H9 (cell line): ENCODE measurements at regions not wholly inside any gene's neighbourhood (a gene's known extent, or its start where the extent isn't known, plus 50 kb on each side); places are given as distances from the start of the nearest gene placed in this dataset.

Source experiments
- DNase-seq: peaks from one replicate; pipeline ENCODE4 v3.0.0-alpha.2; 2017
- H2AFZ ChIP-seq: one replicate; pipeline ENCODE4 v1.6.1; 2013; ENCODE audit warnings: mild to moderate bottlenecking, low read length, control low read depth, moderate library complexity
- H2AK5ac ChIP-seq: 2 replicates; pipeline ENCODE4 v1.6.1; 2013; ENCODE audit warnings: low read length, control low read depth, mixed read lengths; ENCODE audit not compliant: insufficient read length
- H2BK120ac ChIP-seq: one replicate; pipeline ENCODE4 v1.6.1; 2013; ENCODE audit warnings: low read depth, mild to moderate bottlenecking, low read length, control low read depth, inconsistent platforms; ENCODE audit not compliant: poor library complexity, severe bottlenecking
- H2BK12ac ChIP-seq: 2 replicates; pipeline ENCODE4 v1.6.1; 2013; ENCODE audit warnings: low read length, control low read depth, mixed read lengths, low read depth; ENCODE audit not compliant: insufficient read length
- H2BK15ac ChIP-seq: 2 replicates; pipeline ENCODE4 v1.6.1; 2013; ENCODE audit warnings: low read depth, low read length, control low read depth
- H2BK20ac ChIP-seq: one replicate; pipeline ENCODE4 v1.6.1; 2013; ENCODE audit warnings: low read depth, mild to moderate bottlenecking, low read length, control low read depth, inconsistent platforms; ENCODE audit not compliant: poor library complexity, severe bottlenecking
- H2BK5ac ChIP-seq: 2 replicates; pipeline ENCODE4 v1.6.1; 2013; ENCODE audit warnings: low read length, control low read depth, mixed read lengths; ENCODE audit not compliant: insufficient read length
- H3K14ac ChIP-seq: 2 replicates; pipeline ENCODE4 v1.6.1; 2013; ENCODE audit warnings: low read length, control low read depth; ENCODE audit not compliant: insufficient read depth
- H3K18ac ChIP-seq: 2 replicates; pipeline ENCODE4 v1.6.1; 2013; ENCODE audit warnings: low read depth, mild to moderate bottlenecking, mixed read lengths, low read length, control low read depth; ENCODE audit not compliant: insufficient read length
- H3K23ac ChIP-seq: 2 replicates; pipeline ENCODE4 v1.6.1; 2013; ENCODE audit warnings: low read length, control low read depth, mixed read lengths, low read depth; ENCODE audit not compliant: insufficient read length
- H3K23me2 ChIP-seq: 2 replicates; pipeline ENCODE4 v1.6.1; 2013; ENCODE audit warnings: low read depth, mild to moderate bottlenecking, mixed read lengths, low read length, control low read depth; ENCODE audit not compliant: insufficient read length, poor library complexity, severe bottlenecking
- H3K27ac ChIP-seq: 2 replicates; pipeline ENCODE4 v1.5.1; 2013; ENCODE audit warnings: low read length, control low read depth, mixed read lengths, low read depth; ENCODE audit not compliant: insufficient read length
- H3K27me3 ChIP-seq: 2 replicates; pipeline ENCODE4 v1.6.1; 2013; ENCODE audit warnings: low read length, control low read depth, inconsistent platforms; ENCODE audit not compliant: insufficient read depth
- H3K4ac ChIP-seq: 2 replicates; pipeline ENCODE4 v1.6.1; 2013; ENCODE audit warnings: low read depth, mild to moderate bottlenecking, control low read depth, inconsistent platforms, low read length, moderate library complexity
- H3K4me1 ChIP-seq: 2 replicates; pipeline ENCODE4 v1.6.1; 2013; ENCODE audit warnings: low read length, control low read depth, inconsistent platforms; ENCODE audit not compliant: insufficient read depth
- H3K4me2 ChIP-seq: 2 replicates; pipeline ENCODE4 v1.6.1; 2013; ENCODE audit warnings: low read length, control low read depth, mixed read lengths; ENCODE audit not compliant: insufficient read length, insufficient read depth
- H3K56ac ChIP-seq: 2 replicates; pipeline ENCODE4 v1.6.1; 2013; ENCODE audit warnings: low read depth, mild to moderate bottlenecking, mixed read lengths, low read length, control low read depth; ENCODE audit not compliant: insufficient read length
- H3K79me1 ChIP-seq: 2 replicates; pipeline ENCODE4 v1.6.1; 2013; ENCODE audit warnings: low read depth, mild to moderate bottlenecking, moderate library complexity, low read length, control low read depth, inconsistent platforms; ENCODE audit not compliant: insufficient read depth, poor library complexity, severe bottlenecking
- H3K79me2 ChIP-seq: 2 replicates; pipeline ENCODE4 v1.6.1; 2013; ENCODE audit warnings: low read length, control low read depth, inconsistent platforms; ENCODE audit not compliant: insufficient read depth
- H3K9ac ChIP-seq: 2 replicates; pipeline ENCODE4 v1.6.1; 2013; ENCODE audit warnings: low read length, control low read depth, mixed read lengths; ENCODE audit not compliant: insufficient read length; ENCODE audit errors: extremely low read depth
- H3K9me3 ChIP-seq: one replicate; pipeline ENCODE4 v1.6.1; 2013; ENCODE audit warnings: low read depth, low read length, inconsistent platforms; ENCODE audit not compliant: control insufficient read depth
- H3T11ph ChIP-seq: one replicate; pipeline ENCODE4 v1.6.1; 2013; ENCODE audit warnings: mild to moderate bottlenecking, low read length, control low read depth, inconsistent platforms
- H4K20me1 ChIP-seq: one replicate; pipeline ENCODE4 v1.6.1; 2013; ENCODE audit not compliant: control insufficient read depth, insufficient read length, insufficient read depth
- H4K5ac ChIP-seq: 2 replicates; pipeline ENCODE4 v1.6.1; 2013; ENCODE audit warnings: low read depth, mild to moderate bottlenecking, mixed read lengths, low read length, control low read depth; ENCODE audit not compliant: insufficient read length
- H4K8ac ChIP-seq: replicated peaks from 2 replicates; pipeline ENCODE4 v1.6.1; 2013; ENCODE audit warnings: low read length, control low read depth, mixed read lengths, low read depth; ENCODE audit not compliant: insufficient read length
- H4K91ac ChIP-seq: 2 replicates; pipeline ENCODE4 v1.6.1; 2013; ENCODE audit warnings: low read depth, mild to moderate bottlenecking, moderate library complexity, mixed read lengths, low read length, control low read depth; ENCODE audit not compliant: insufficient read length
- H3K27ac Mint-ChIP-seq, 3 experiments: 2 replicates in 2 of 3; 3 replicates in 1 of 3; pipeline ENCODE4 v1.8.0; 2020 to 2021; ENCODE audit warnings: mixed read lengths in 3 of 3, mild to moderate bottlenecking in 1 of 3, moderate library complexity in 1 of 3
- H3K27me3 Mint-ChIP-seq: 2 replicates; pipeline ENCODE4 v1.8.0; 2021; ENCODE audit warnings: low read depth, mild to moderate bottlenecking, moderate library complexity, mixed read lengths
- H3K36me3 Mint-ChIP-seq, 3 experiments: 2 replicates in 2 of 3; 3 replicates in 1 of 3; pipeline ENCODE4 v1.8.0; 2020 to 2021; ENCODE audit warnings: low read depth in 3 of 3, mixed read lengths in 3 of 3; ENCODE audit not compliant: insufficient read depth in 1 of 3
- H3K4me1 Mint-ChIP-seq, 2 experiments: 2 replicates each; pipeline ENCODE4 v1.8.0; 2020; ENCODE audit warnings: mixed read lengths in 2 of 2
- H3K4me3 Mint-ChIP-seq, 2 experiments: 2 replicates in 1 of 2; 3 replicates in 1 of 2; pipeline ENCODE4 v1.8.0; 2020 to 2021; ENCODE audit warnings: mild to moderate bottlenecking in 2 of 2, mixed read lengths in 2 of 2, moderate library complexity in 1 of 2
- H3K9me3 Mint-ChIP-seq, 2 experiments: 2 replicates in 1 of 2; 3 replicates in 1 of 2; pipeline ENCODE4 v1.8.0; 2020; ENCODE audit warnings: mild to moderate bottlenecking in 2 of 2, mixed read lengths in 2 of 2, moderate library complexity in 1 of 2
- CTCF ChIP-seq: fragments of 200-600 bp; sonication (generic); conservative IDR thresholded peaks from 3 replicates; pipeline ENCODE4 v1.8.0; 2021; ENCODE audit warnings: antibody characterized with exemption, mild to moderate bottlenecking
- WGBS: extraction: QIAGEN DNeasy Blood & Tissue Kit; methylation state at CpG from one replicate; pipeline ENCODE4 v1.1.7; 2013; ENCODE audit warnings: missing lambda C conversion rate, low lambda C conversion rate, mixed read lengths; ENCODE audit not compliant: insufficient read length; ENCODE audit errors: extremely low coverage; 5-methylcytosine and 5-hydroxymethylcytosine counted together

GRCh38 chr20:48153103-48153502 is 367.8 kb upstream of the SULF2 start:
- Histone ChIP-seq H3K9me3 (peaks cover 9% of the 10 kb centered on the region), H2BK120ac (no peak overlapping the region), H3K27me3 (no peaks in the 10 kb centered on the region), H2BK15ac (no peak overlapping the region), H3T11ph (no peak overlapping the region), H3K4ac (no peak overlapping the region), H3K23me2 (no peaks in the 10 kb centered on the region), H2BK12ac (no peak overlapping the region), H3K18ac (peak overlapping the region; percentile 45), H2AK5ac (no peak overlapping the region), H2AFZ (no peak overlapping the region), H4K8ac (no peak overlapping the region), H2BK20ac (no peak overlapping the region), H3K4me1 (no peaks in the 10 kb centered on the region), H4K20me1 (no peaks in the 10 kb centered on the region), H3K14ac (no peak overlapping the region), H3K4me2 (no peak overlapping the region), H4K91ac (peak overlapping the region; percentile 17), H3K9ac (no peak overlapping the region), H4K5ac (no peak overlapping the region), H3K79me2 (no peaks in the 10 kb centered on the region), H3K23ac (no peak overlapping the region), H2BK5ac (no peak overlapping the region), H3K79me1 (no peaks in the 10 kb centered on the region), H3K56ac (no peak overlapping the region), H3K27ac (no peak overlapping the region)
- Mint-ChIP-seq H3K4me1 (peaks cover 25 to 28% of the 10 kb centered on the region in 2 experiments), H3K4me3 (no peak overlapping the region), H3K27ac (peak overlapping the region in 1 of 3 experiments; percentile 59; a peak in 2 of 7 replicates), H3K36me3 (peaks cover 7 to 10% (median 8%) of the 10 kb centered on the region in 3 experiments; a peak in 6 of 7 replicates), H3K9me3 (peaks cover 15 to 20% of the 10 kb centered on the region in 2 experiments), H3K27me3 (peaks cover 3% of the 10 kb centered on the region)
- no peak for TF ChIP-seq CTCF
- WGBS = no CpG with 5 or more reads among the region's 10 CpGs
- DNase-seq = no peak
